Neural progenitor cell (in vitro differentiated cells): ENCODE measurements at regions not wholly inside any gene's neighbourhood (a gene's known extent, or its start where the extent isn't known, plus 50 kb on each side); places are given as distances from the start of the nearest gene placed in this dataset.
A peak's percentile ranks its signal among the peaks of the same experiment; 100 is the strongest.
"Not testable (repeated sequence)": the region's sequence is repeated elsewhere in the genome, so short reads cannot be mapped to it uniquely, and the experiment has no call there.

Experiments
- DNase-seq: peaks from one replicate; pipeline ENCODE4 v3.0.0-alpha.2; 2016; ENCODE audit warnings: low spot score
- H2AFZ ChIP-seq: fragments of 200-600 bp; sonication (generic); replicated peaks from 2 replicates; pipeline ENCODE4 v1.6.1; 2016; ENCODE audit warnings: antibody characterized with exemption
- H3F3A ChIP-seq: fragments of 200-600 bp; sonication (generic); 2 replicates; pipeline ENCODE4 v1.6.1; 2016; ENCODE audit warnings: antibody characterized with exemption, low read depth
- H3K27ac ChIP-seq: fragments of 200-600 bp; sonication (generic); 2 replicates; pipeline ENCODE4 v1.5.1; 2016; ENCODE audit warnings: mild to moderate bottlenecking
- H3K27me3 ChIP-seq: fragments of 200-600 bp; sonication (generic); 2 replicates; pipeline ENCODE4 v1.6.1; 2016; ENCODE audit warnings: mild to moderate bottlenecking, moderate library complexity
- H3K36me3 ChIP-seq: fragments of 200-600 bp; sonication (generic); 2 replicates; pipeline ENCODE4 v1.5.1; 2016
- H3K4me1 ChIP-seq: fragments of 200-600 bp; sonication (generic); 2 replicates; pipeline ENCODE4 v1.6.1; 2016; ENCODE audit warnings: mixed run types
- H3K4me2 ChIP-seq: fragments of 200-600 bp; sonication (generic); 2 replicates; pipeline ENCODE4 v1.6.1; 2016
- H3K4me3 ChIP-seq: fragments of 200-600 bp; sonication (generic); 2 replicates; pipeline ENCODE4 v1.5.1; 2016
- H3K79me2 ChIP-seq: fragments of 200-600 bp; sonication (generic); 2 replicates; pipeline ENCODE4 v1.6.1; 2016; ENCODE audit warnings: low read depth
- H3K9ac ChIP-seq: fragments of 200-600 bp; sonication (generic); 2 replicates; pipeline ENCODE4 v1.6.1; 2016
- H3K9me3 ChIP-seq: fragments of 200-600 bp; sonication (generic); 2 replicates; pipeline ENCODE4 v1.5.1; 2016; ENCODE audit warnings: low read depth
- H4K20me1 ChIP-seq: fragments of 200-600 bp; sonication (generic); 2 replicates; pipeline ENCODE4 v1.6.1; 2016; ENCODE audit warnings: low read depth
- H3K27ac Mint-ChIP-seq: 3 replicates; pipeline ENCODE4 v1.8.0; 2021; ENCODE audit warnings: mixed read lengths
- H3K27me3 Mint-ChIP-seq: 2 replicates; pipeline ENCODE4 v1.8.0; 2022; ENCODE audit warnings: low read depth, mild to moderate bottlenecking, inconsistent platforms, moderate library complexity, mixed read lengths; ENCODE audit not compliant: insufficient read depth
- H3K36me3 Mint-ChIP-seq: 3 replicates; pipeline ENCODE4 v1.8.0; 2021; ENCODE audit warnings: mixed read lengths
- H3K4me1 Mint-ChIP-seq: 3 replicates; pipeline ENCODE4 v1.8.0; 2021; ENCODE audit warnings: mixed read lengths
- H3K4me3 Mint-ChIP-seq: 3 replicates; pipeline ENCODE4 v1.8.0; 2021; ENCODE audit warnings: mild to moderate bottlenecking, moderate library complexity, mixed read lengths
- H3K9me3 Mint-ChIP-seq: 3 replicates; pipeline ENCODE4 v1.8.0; 2020; ENCODE audit warnings: mixed read lengths
- EZH2 ChIP-seq: fragments of 200-600 bp; sonication (generic); IDR thresholded peaks from 2 replicates; pipeline ENCODE4 v1.6.1; 2017; ENCODE audit warnings: antibody characterized with exemption, mild to moderate bottlenecking, moderate library complexity
- EZH2phosphoT487 ChIP-seq: fragments of 200-600 bp; sonication (generic); IDR thresholded peaks from 2 replicates; pipeline ENCODE4 v1.6.1; 2017; ENCODE audit warnings: antibody characterized with exemption
- TF ChIP-seq, protein P1 (sequence below): fragments of 200-600 bp; sonication (generic); IDR thresholded peaks from 2 replicates; pipeline ENCODE4 v1.5.1; 2017; ENCODE audit warnings: antibody characterized with exemption, mild to moderate bottlenecking

DNA sequence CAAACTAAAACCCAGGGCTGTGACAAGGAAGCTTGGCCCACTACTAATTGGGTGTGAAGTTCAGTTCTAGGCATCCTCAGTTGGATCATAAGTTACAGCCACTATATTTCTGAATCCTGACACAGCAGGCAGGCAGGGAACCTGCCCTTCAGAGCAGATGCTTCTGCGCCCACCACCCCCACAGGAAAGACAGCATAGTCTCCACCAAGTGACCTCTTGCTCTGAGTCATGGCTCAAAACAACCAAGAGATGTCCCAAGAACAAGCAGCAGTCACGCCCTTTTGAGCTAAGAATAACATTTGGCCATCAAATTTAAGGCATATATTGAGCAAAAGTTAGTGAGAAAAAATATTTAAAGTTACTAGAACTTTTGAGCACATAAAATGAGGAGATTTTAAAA, 170.7 kb upstream of the SMARCAD1 start:
- no peaks in the 10 kb centered on the region for H4K20me1 ChIP-seq
- H3K4me3 ChIP-seq = no peak overlapping the region
- H3K27me3 ChIP-seq = no peaks in the 10 kb centered on the region
- no peak for DNase-seq
- Mint-ChIP-seq H3K36me3 (no peaks in the 10 kb centered on the region), H3K4me3 (no peak overlapping the region), H3K27ac (no peak overlapping the region), H3K9me3 (no peaks in the 10 kb centered on the region), H3K27me3 (no peaks in the 10 kb centered on the region), H3K4me1 (peaks cover 23% of the 10 kb centered on the region)
- no peak overlapping the region for H2AFZ ChIP-seq
- no peak overlapping the region for H3K9ac ChIP-seq
- H3K79me2 ChIP-seq = no peaks in the 10 kb centered on the region
- no peaks in the 10 kb centered on the region for H3K36me3 ChIP-seq
- H3K27ac ChIP-seq = no peak overlapping the region
- H3K4me2 ChIP-seq = no peak overlapping the region
- H3K9me3 ChIP-seq = no peaks in the 10 kb centered on the region
- TF ChIP-seq EZH2phosphoT487 (no peak), EZH2 (no peak)
- TF ChIP-seq, protein P1, sequence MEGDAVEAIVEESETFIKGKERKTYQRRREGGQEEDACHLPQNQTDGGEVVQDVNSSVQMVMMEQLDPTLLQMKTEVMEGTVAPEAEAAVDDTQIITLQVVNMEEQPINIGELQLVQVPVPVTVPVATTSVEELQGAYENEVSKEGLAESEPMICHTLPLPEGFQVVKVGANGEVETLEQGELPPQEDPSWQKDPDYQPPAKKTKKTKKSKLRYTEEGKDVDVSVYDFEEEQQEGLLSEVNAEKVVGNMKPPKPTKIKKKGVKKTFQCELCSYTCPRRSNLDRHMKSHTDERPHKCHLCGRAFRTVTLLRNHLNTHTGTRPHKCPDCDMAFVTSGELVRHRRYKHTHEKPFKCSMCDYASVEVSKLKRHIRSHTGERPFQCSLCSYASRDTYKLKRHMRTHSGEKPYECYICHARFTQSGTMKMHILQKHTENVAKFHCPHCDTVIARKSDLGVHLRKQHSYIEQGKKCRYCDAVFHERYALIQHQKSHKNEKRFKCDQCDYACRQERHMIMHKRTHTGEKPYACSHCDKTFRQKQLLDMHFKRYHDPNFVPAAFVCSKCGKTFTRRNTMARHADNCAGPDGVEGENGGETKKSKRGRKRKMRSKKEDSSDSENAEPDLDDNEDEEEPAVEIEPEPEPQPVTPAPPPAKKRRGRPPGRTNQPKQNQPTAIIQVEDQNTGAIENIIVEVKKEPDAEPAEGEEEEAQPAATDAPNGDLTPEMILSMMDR = no peak
- no peaks in the 10 kb centered on the region for H3F3A ChIP-seq
- H3K4me1 ChIP-seq = no peaks in the 10 kb centered on the region

DNA sequence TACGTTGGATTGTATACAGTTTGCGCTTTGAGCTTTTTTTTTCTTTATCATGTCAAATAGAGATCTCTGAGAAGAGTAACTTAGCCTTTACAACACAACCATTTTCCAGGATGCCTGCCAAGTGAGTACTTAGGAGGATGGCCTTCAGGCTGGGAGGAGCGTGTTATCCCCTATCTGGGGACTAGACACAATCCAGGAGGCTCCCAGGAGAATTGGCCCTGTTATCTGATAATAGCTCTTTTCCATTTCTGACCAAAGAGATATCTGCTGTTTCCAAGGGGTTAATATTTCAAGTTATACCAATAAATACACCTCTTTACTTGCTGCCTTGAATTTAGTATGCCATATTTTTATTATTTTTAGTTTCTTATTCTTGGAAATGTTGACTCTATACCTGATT, 169.5 kb upstream of the SMARCAD1 start:
- Mint-ChIP-seq H3K27me3 (no peaks in the 10 kb centered on the region), H3K36me3 (no peaks in the 10 kb centered on the region), H3K4me3 (no peak overlapping the region), H3K27ac (peak overlapping the region; percentile 46), H3K4me1 (peaks cover 11% of the 10 kb centered on the region), H3K9me3 (no peaks in the 10 kb centered on the region)
- H3K9me3 ChIP-seq = no peaks in the 10 kb centered on the region
- H3F3A ChIP-seq = no peaks in the 10 kb centered on the region
- H3K4me1 ChIP-seq = no peaks in the 10 kb centered on the region
- H4K20me1 ChIP-seq = no peaks in the 10 kb centered on the region
- H3K27me3 ChIP-seq = no peaks in the 10 kb centered on the region
- no peak overlapping the region for H3K27ac ChIP-seq
- H3K36me3 ChIP-seq = no peaks in the 10 kb centered on the region
- no peaks in the 10 kb centered on the region for H3K79me2 ChIP-seq
- H3K9ac ChIP-seq = no peak overlapping the region
- H3K4me3 ChIP-seq = no peak overlapping the region
- DNase-seq = no peak
- peak overlapping the region; percentile 73 for H2AFZ ChIP-seq
- TF ChIP-seq, protein P1 = no peak
- TF ChIP-seq EZH2 = no peak
- no peak for TF ChIP-seq EZH2phosphoT487
- no peak overlapping the region for H3K4me2 ChIP-seq

- H3K27ac ChIP-seq = no peak overlapping the region
- H3K36me3 ChIP-seq = no peaks in the 10 kb centered on the region
- no peak overlapping the region for H3K9ac ChIP-seq
- H2AFZ ChIP-seq = no peak overlapping the region
- H3K4me2 ChIP-seq = no peak overlapping the region
- H4K20me1 ChIP-seq = no peaks in the 10 kb centered on the region
- H3K4me3 Mint-ChIP-seq = no peak overlapping the region
- no peaks in the 10 kb centered on the region for H3K27me3 Mint-ChIP-seq
- no peak overlapping the region for H3K4me3 ChIP-seq
- H3K36me3 Mint-ChIP-seq = no peaks in the 10 kb centered on the region
- no peaks in the 10 kb centered on the region for H3F3A ChIP-seq
- H3K4me1 ChIP-seq = no peaks in the 10 kb centered on the region
- peaks cover 7% of the 10 kb centered on the region for H3K4me1 Mint-ChIP-seq
- H3K9me3 ChIP-seq = no peaks in the 10 kb centered on the region
- peak overlapping the region; percentile 39 for H3K27ac Mint-ChIP-seq
- H3K79me2 ChIP-seq = no peaks in the 10 kb centered on the region
- H3K9me3 Mint-ChIP-seq = peaks cover 3% of the 10 kb centered on the region
- H3K27me3 ChIP-seq = no peaks in the 10 kb centered on the region
- TF ChIP-seq, protein P1 = no peak
- TF ChIP-seq EZH2 (no peak), EZH2phosphoT487 (no peak)
- DNase-seq = no peak
These were observed 168.4 kb upstream of the SMARCAD1 start for GRCh38 chr4:94039226-94039625.

DNA sequence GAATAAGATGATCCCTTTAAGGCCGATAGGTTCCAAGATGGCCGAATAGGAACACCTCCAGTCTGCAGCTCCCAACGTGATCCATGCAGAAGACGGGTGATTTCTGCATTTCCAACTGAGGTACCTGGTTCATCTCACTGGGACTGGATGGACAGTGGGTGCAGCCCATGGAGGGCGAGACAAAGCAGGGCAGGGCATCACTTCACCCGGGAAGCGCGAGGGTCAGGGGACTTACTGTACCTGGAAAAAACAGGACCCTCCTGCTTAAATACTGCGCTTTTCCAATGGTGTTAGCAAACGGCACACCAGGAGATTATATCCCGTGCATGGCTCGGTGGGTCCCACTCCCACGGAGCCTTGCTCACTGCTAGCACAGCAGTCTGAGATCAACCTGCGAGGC, 163.2 kb upstream of the SMARCAD1 start:
- not testable (repeated sequence) for H2AFZ ChIP-seq, H3K4me3 Mint-ChIP-seq, DNase-seq, H3K36me3 Mint-ChIP-seq, H3K36me3 ChIP-seq, H4K20me1 ChIP-seq, H3K4me1 Mint-ChIP-seq, H3K79me2 ChIP-seq, H3K9ac ChIP-seq, H3K27ac ChIP-seq, H3K27ac Mint-ChIP-seq, H3K4me2 ChIP-seq, H3K27me3 Mint-ChIP-seq, H3K9me3 ChIP-seq, H3K4me1 ChIP-seq, H3K27me3 ChIP-seq, H3F3A ChIP-seq, H3K4me3 ChIP-seq
- peaks cover 15% of the 10 kb centered on the region for H3K9me3 Mint-ChIP-seq
